SK-N-SH (cell line): ENCODE measurements at regions not wholly inside any gene's neighbourhood (a gene's known extent, or its start where the extent isn't known, plus 50 kb on each side); places are given as distances from the start of the nearest gene placed in this dataset.

Experiments
- CTCF ChIA-PET: fragments of 300-600, 350-600 bp; formaldehyde crosslinking; extraction: SDS; loops from one replicate; lab custom pipeline; 2021; lab: Yijun Ruan, JAX
- POLR2A ChIA-PET: fragments of 350-600 bp; sonication (Branson Sonifier 250); formaldehyde crosslinking; extraction: SDS; loops from one replicate; lab custom pipeline; 2020; ENCODE audit warnings: antibody characterized with exemption, inconsistent platforms; lab: Yijun Ruan, JAX
- DNase-seq: peaks from one replicate; pipeline ENCODE4 v3.0.0; 2012
- H2AFZ ChIP-seq: fragments of 200-600 bp; sonication (generic); 2 replicates; pipeline ENCODE4 v1.8.1; 2016; ENCODE audit warnings: antibody characterized with exemption, mild to moderate bottlenecking, low read depth
- H3F3A ChIP-seq: fragments of 200-600 bp; sonication (generic); replicated peaks from 2 replicates; pipeline ENCODE3; 2016; ENCODE audit warnings: antibody characterized with exemption, mild to moderate bottlenecking; ENCODE audit not compliant: insufficient read depth
- H3K27ac ChIP-seq, 2 experiments: fragments of 200-500 bp in 1 of 2; fragments of 200-600 bp in 1 of 2; sonication (Bioruptor generic) in 1 of 2; sonication (generic), shearing (Covaris generic) in 1 of 2; 2 replicates each; pipeline versions ENCODE4 v1.5.1 to v1.6.1; 2014 to 2016; ENCODE audit warnings: low read depth in 2 of 2, inconsistent platforms in 1 of 2, low read length in 1 of 2, mild to moderate bottlenecking in 1 of 2, mixed read lengths in 1 of 2
- H3K27me3 ChIP-seq: fragments of 200-600 bp; sonication (generic), shearing (Covaris generic); 2 replicates; pipeline ENCODE4 v1.6.1; 2016; ENCODE audit warnings: mixed run types; ENCODE audit not compliant: insufficient read depth
- H3K36me3 ChIP-seq, 2 experiments: fragments of 200-500 bp in 1 of 2; fragments of 200-600 bp in 1 of 2; sonication (Bioruptor generic) in 1 of 2; sonication (generic) in 1 of 2; replicated peaks in 1 of 2; 2 replicates each; pipeline versions ENCODE3 to v1.5.1; 2014 to 2016; ENCODE audit warnings: low read length in 1 of 2, mild to moderate bottlenecking in 1 of 2; ENCODE audit not compliant: insufficient read depth in 2 of 2, control insufficient read depth in 1 of 2
- H3K4me1 ChIP-seq, 2 experiments: fragments of 200-500 bp in 1 of 2; fragments of 200-600 bp in 1 of 2; sonication (Bioruptor generic) in 1 of 2; sonication (generic), shearing (Covaris generic) in 1 of 2; 2 replicates each; pipeline versions ENCODE4 v1.5.1 to v1.6.1; 2014 to 2016; ENCODE audit warnings: low read depth in 1 of 2, low read length in 1 of 2, mixed run types in 1 of 2; ENCODE audit not compliant: insufficient read depth in 2 of 2, control insufficient read depth in 1 of 2
- H3K4me2 ChIP-seq: fragments of 200-600 bp; sonication (generic), shearing (Covaris generic); 2 replicates; pipeline ENCODE4 v1.6.1; 2017; ENCODE audit warnings: mixed run types
- H3K4me3 ChIP-seq, 2 experiments: fragments of 200-500 bp in 1 of 2; fragments of 200-600 bp in 1 of 2; sonication (Bioruptor generic) in 1 of 2; sonication (generic), shearing (Covaris generic) in 1 of 2; 2 replicates each; pipeline versions ENCODE4 v1.5.1 to v1.8.1; 2014 to 2016; ENCODE audit warnings: low read depth in 2 of 2, inconsistent platforms in 1 of 2, low read length in 1 of 2, mild to moderate bottlenecking in 1 of 2, mixed read lengths in 1 of 2, moderate library complexity in 1 of 2
- H3K79me2 ChIP-seq: fragments of 200-600 bp; sonication (generic); 2 replicates; pipeline ENCODE4 v1.8.1; 2017; ENCODE audit warnings: mild to moderate bottlenecking; ENCODE audit not compliant: insufficient read depth
- H3K9ac ChIP-seq: fragments of 200-600 bp; sonication (generic); 2 replicates; pipeline ENCODE4 v1.6.1; 2017; ENCODE audit warnings: mixed run types
- H3K9me2 ChIP-seq: fragments of 200-600 bp; sonication (generic); 2 replicates; pipeline ENCODE4 v1.6.1; 2017; ENCODE audit warnings: mixed run types
- H3K9me3 ChIP-seq: fragments of 200-600 bp; sonication (generic); 2 replicates; pipeline ENCODE4 v1.6.1; 2017; ENCODE audit warnings: mixed run types, mild to moderate bottlenecking, moderate library complexity
- H4K20me1 ChIP-seq: fragments of 200-600 bp; sonication (generic); 2 replicates; pipeline ENCODE4 v1.6.1; 2017; ENCODE audit warnings: mild to moderate bottlenecking, mixed run types; ENCODE audit not compliant: insufficient read depth
- EZH2phosphoT487 ChIP-seq: fragments of 200-600 bp; sonication (generic); IDR thresholded peaks from 2 replicates; pipeline ENCODE4 v1.6.1; 2017; ENCODE audit warnings: low read depth, mixed run types, mild to moderate bottlenecking, antibody characterized with exemption, moderate library complexity, borderline replicate concordance
- FOXJ3 ChIP-seq: sonication (generic); formaldehyde crosslinking; IDR thresholded peaks from 2 replicates; pipeline ENCODE4 v1.5.1; 2020; ENCODE audit warnings: mild to moderate bottlenecking, missing genetic modification reagents
- GABPA ChIP-seq: IDR thresholded peaks from 2 replicates; pipeline ENCODE4 v1.4.0; 2012; ENCODE audit warnings: low read depth, mild to moderate bottlenecking
- MEF2A ChIP-seq: IDR thresholded peaks from 2 replicates; pipeline ENCODE4 v1.4.0; 2012; ENCODE audit warnings: low read depth, borderline replicate concordance
- MXI1 ChIP-seq: IDR thresholded peaks from 2 replicates; pipeline ENCODE4 v1.6.1; 2012; ENCODE audit warnings: mild to moderate bottlenecking, low read depth, low read length, improper control_type of control experiment
- NRF1 ChIP-seq: IDR thresholded peaks from 2 replicates; pipeline ENCODE4 v1.6.1; 2012; ENCODE audit warnings: low read depth, mild to moderate bottlenecking, low read length
- POLR2AphosphoS5 ChIP-seq: IDR thresholded peaks from 2 replicates; pipeline ENCODE4 v1.6.1; 2012; ENCODE audit warnings: low read depth, low read length
- YY1 ChIP-seq: IDR thresholded peaks from 2 replicates; pipeline ENCODE4 v1.4.0; 2012; ENCODE audit warnings: low read depth, mild to moderate bottlenecking
- TF ChIP-seq, protein P1 (sequence below): IDR thresholded peaks from 2 replicates; pipeline ENCODE4 v1.6.1; 2012; ENCODE audit warnings: mild to moderate bottlenecking, low read depth, low read length, moderate library complexity
- TF ChIP-seq, protein P2 (sequence below): IDR thresholded peaks from 2 replicates; pipeline ENCODE4; 2012

DNA sequence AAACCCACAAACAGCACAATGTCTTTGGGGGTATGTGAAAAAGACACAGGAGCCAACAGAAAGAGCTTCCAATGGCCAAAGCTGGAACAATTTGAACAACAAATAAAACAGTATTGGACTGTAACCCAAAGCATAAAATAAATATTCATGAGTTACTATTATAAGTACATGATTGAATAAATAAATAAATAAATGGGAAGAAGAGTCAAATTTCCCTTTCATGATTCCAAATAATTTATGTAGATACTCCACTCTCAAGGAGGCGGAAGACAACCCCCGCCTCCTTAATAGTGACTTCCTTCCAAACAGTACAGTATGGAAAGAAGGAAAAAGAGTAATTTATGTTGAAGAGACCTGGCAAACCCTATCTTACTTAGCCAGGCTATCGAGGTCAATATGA is 124.4 kb upstream of the P2RY1 start (continued):
- TF ChIP-seq NRF1 (no peak), POLR2AphosphoS5 (no peak), GABPA (no peak), FOXJ3 (CRISPR knock-in tag) (no peak), MXI1 (no peak), YY1 (no peak), MEF2A (no peak)
- TF ChIP-seq, protein P1, sequence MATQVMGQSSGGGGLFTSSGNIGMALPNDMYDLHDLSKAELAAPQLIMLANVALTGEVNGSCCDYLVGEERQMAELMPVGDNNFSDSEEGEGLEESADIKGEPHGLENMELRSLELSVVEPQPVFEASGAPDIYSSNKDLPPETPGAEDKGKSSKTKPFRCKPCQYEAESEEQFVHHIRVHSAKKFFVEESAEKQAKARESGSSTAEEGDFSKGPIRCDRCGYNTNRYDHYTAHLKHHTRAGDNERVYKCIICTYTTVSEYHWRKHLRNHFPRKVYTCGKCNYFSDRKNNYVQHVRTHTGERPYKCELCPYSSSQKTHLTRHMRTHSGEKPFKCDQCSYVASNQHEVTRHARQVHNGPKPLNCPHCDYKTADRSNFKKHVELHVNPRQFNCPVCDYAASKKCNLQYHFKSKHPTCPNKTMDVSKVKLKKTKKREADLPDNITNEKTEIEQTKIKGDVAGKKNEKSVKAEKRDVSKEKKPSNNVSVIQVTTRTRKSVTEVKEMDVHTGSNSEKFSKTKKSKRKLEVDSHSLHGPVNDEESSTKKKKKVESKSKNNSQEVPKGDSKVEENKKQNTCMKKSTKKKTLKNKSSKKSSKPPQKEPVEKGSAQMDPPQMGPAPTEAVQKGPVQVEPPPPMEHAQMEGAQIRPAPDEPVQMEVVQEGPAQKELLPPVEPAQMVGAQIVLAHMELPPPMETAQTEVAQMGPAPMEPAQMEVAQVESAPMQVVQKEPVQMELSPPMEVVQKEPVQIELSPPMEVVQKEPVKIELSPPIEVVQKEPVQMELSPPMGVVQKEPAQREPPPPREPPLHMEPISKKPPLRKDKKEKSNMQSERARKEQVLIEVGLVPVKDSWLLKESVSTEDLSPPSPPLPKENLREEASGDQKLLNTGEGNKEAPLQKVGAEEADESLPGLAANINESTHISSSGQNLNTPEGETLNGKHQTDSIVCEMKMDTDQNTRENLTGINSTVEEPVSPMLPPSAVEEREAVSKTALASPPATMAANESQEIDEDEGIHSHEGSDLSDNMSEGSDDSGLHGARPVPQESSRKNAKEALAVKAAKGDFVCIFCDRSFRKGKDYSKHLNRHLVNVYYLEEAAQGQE, result no peak
- TF ChIP-seq, protein P2, sequence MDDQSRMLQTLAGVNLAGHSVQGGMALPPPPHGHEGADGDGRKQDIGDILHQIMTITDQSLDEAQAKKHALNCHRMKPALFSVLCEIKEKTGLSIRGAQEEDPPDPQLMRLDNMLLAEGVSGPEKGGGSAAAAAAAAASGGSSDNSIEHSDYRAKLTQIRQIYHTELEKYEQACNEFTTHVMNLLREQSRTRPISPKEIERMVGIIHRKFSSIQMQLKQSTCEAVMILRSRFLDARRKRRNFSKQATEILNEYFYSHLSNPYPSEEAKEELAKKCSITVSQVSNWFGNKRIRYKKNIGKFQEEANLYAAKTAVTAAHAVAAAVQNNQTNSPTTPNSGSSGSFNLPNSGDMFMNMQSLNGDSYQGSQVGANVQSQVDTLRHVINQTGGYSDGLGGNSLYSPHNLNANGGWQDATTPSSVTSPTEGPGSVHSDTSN, result no peak

DNA sequence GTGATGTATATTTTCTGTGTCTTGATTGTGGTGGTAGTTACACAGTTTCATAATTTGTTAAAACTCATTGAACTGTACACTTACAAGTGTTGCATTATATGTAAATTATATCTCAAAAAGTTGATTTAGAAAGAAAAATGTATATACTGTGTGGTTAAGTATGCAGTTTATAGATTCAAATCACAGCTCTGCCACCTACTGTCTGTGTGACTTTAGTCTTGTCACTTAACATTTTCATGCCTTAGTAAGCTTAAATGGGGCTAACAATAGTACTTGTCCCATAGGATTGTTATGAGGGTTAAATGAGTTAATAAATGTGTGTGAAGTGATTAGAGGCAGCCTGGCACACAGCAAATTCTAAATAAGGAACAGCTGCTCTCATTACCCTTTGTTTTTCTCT is 120.9 kb upstream of the P2RY1 start:
- Histone ChIP-seq H3F3A (no peaks in the 10 kb centered on the region), H3K27ac (no peak overlapping the region), H3K4me1 (no peaks in the 10 kb centered on the region), H3K79me2 (no peaks in the 10 kb centered on the region), H3K4me3 (no peak overlapping the region), H2AFZ (no peak overlapping the region), H3K4me2 (no peak overlapping the region), H3K27me3 (no peaks in the 10 kb centered on the region), H3K9me3 (no peaks in the 10 kb centered on the region), H3K9ac (no peak overlapping the region), H4K20me1 (no peaks in the 10 kb centered on the region), H3K9me2 (no peaks in the 10 kb centered on the region), H3K36me3 (no peaks in the 10 kb centered on the region)
- TF ChIP-seq EZH2phosphoT487 (no peak), GABPA (no peak), POLR2AphosphoS5 (no peak)
- TF ChIP-seq, protein P1, result no peak
- CTCF ChIA-PET, result interaction anchor here (1.0 to 1.3 kb wide), 2 partner anchors 8 to 242 kb away, joined by 3 to 5 read pairs; no protein-coding TSS in a partner anchor
- POLR2A ChIA-PET, result no interaction called here
- no peak for DNase-seq
